ENCODE measurements at regions not wholly inside any gene's neighbourhood (a gene's known extent, or its start where the extent isn't known, plus 50 kb on each side); places are given as distances from the start of the nearest gene placed in this dataset.

DNA sequence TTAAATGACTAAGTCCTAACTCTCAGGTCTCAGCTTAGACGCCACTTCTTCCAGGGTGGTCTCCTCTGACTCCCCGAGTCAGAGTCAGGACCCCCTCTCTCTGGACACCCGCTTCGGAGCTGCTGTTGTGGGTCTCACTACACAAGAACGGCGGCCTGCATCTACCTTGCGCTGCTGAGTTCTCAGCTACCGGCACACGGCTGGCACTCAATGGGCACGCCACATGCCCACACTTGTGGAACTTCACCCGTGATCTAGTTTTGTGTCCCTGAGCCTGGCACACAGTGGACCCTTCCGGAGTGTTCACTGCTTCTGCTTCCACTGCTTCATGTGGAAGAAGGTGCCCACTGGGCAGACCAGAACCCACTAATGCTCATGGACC is 58.3 kb upstream of the ID2 start:
- DNase-seq = no peak

DNA sequence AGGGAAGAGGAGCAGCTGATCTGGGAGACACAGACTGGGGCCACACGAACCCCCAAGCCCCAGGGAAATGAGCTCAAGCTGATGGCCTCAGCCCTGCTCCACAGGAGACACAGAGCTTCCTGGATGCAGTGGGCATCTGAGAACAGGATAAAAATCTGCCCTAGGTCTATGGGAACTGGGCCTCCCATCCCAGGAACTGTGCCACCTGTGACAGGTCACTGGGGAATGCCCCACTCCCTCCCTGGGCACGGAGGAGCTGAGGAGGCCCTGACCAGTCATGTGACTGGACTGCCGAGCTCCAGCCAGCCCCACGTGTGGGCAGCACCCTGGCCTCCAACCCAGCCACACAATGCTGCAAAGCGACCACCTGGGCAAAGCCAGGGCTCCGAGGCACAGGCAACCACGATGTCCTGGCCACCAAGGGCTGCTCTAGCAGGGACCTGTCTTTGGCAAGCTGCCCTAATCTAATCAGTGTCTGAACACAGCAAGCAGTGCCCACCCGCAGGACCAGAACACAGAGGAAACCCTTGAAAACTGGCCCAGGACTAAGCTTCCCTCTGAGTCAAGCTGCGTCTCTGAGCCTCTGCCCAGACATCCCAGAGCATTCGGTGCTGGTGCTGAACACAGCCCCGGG is 57.8 kb upstream of the ID2 start:
- DNase-seq = no peak

DNA sequence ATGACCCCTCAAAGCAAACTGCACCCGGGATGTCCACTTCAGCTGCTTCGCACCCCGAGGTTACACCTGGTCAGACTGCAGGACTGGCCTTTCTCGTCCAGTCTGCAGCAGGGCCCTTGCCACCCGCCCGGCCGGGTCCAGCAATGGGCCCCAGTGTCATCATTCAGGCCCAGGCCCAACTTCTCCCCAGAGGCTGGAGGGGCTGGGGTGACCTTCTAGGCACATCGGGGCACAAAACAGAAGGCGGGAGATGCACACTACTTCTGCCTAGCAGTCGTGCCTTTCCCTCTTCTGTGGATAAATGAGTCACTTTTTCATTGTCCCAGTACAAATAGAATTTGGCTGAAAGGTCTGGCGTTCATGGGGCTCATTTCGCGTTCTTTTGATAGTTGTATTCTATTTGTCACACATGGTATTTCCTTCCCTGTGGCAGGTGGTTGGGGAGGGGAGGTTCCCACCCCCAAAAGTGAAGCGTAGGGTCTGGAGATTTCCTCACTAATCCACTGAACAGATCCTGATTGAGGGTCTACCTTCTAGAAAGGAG is 56.9 kb upstream of the ID2 start:
- DNase-seq = no peak

DNA sequence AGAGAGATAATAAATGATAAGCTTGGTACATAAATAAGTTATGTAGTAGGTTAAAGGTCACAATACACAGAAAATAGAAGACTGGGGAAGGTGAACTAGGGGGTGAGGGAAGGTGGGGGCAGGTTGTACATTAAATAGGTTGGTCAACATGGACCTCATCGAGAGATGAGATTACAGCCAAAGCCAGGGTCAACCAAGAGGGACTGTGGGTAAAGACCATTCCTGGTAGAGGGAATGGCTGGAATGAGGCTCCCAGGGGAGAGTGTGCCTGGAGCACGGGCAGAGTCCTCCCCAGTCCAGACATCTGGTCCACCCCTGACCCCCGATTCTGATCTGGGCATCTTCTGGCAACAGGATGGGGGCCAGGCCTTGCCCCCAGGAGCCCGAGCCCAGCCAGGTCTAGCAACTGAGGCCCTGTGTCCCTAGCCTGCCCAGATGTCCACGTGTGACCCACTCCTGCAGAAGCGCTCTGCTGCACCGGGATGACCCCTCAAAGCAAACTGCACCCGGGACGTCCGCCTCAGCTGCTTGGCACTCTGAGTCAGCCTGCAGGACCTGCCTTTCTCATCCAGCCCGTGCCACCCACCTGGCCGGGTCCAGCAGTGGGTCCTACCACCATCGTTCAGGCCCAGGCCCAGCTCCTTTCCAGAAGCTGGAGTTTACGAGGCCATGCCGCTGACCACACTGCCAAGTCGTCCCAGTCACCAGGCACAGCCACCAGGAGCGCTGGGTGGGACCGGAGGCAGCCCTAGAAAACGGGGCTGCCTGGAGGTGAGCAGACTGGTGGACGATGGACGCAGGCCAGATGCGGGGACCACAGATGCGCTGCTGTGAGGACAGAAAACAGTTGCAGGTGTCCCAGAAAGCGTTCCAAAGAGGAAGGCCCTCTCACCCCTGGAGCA is 56.2 kb upstream of the ID2 start:
- no peak for DNase-seq

DNA sequence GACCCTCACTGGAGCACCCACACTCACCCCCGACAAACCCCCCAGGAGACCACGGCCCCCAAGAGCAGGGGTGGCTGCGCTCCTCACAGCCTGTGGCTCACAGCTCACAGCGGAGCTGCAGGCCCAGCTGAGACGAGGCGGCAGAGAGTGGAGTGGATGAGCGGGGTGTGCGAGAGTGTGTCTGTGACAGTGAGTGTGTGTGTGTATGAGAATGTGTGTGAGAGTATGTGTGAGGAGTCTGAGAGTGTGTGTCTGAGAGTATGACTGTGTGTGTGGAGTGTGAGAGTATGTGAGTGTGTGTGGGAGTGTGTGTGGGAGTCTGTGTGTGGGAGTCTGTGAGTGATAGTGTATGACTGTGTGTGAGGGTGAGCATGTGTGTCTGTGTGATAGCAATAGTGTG is 55.3 kb upstream of the ID2 start:
- DNase-seq = no peak

DNA sequence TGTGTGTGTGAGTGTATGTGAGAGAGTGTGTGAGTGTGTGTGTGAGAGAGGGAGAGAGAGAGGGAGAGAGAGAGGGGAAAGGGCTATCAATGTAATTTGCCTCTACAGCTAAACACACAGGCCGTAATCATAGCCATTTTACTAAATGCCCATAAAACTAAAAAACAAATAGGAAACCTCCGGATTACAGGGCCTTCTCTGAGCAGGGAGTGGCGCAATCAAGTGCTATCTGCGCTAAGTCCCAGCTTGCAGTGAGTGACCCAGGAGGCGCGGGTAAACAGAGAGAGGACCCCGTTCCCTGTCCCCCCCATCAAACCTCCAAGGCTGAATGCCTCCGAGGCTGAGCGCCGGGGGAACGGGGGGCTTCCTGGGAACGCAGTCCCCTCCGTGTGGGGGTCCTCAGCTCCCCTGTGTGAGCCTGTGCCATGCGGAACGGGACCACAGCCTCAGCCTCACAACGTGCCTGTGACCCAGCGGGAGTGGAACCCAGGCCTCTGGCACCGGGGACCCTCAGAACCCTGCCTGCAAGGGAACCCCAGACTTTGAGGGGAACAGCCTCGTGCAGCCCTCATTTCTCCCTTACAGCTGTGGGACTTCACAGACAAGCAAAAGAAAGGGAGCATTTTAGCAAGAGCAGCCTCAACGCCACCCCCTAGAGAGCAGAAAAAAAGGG is 54.7 kb upstream of the ID2 start:
- no peak for DNase-seq

DNA sequence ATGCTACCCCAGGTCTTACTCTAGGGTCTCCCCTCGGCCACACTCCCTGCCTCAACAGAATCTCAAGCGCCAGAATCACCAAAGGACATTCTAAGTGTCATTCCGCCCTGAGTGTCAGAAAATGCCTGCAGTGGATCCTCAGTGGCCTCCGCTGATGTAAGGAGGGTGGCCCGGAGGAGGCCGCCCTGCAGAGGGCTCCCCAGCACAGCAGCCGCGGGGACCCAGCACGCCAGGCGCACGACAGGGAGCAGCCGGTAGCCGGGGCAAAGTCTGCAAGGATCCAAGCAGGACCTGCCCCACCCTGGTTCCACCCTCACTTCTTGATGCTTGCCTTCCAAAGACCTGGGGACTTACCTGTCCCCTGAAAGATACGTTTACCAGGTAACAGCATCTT is 54.2 kb upstream of the ID2 start:
- DNase-seq = no peak

DNA sequence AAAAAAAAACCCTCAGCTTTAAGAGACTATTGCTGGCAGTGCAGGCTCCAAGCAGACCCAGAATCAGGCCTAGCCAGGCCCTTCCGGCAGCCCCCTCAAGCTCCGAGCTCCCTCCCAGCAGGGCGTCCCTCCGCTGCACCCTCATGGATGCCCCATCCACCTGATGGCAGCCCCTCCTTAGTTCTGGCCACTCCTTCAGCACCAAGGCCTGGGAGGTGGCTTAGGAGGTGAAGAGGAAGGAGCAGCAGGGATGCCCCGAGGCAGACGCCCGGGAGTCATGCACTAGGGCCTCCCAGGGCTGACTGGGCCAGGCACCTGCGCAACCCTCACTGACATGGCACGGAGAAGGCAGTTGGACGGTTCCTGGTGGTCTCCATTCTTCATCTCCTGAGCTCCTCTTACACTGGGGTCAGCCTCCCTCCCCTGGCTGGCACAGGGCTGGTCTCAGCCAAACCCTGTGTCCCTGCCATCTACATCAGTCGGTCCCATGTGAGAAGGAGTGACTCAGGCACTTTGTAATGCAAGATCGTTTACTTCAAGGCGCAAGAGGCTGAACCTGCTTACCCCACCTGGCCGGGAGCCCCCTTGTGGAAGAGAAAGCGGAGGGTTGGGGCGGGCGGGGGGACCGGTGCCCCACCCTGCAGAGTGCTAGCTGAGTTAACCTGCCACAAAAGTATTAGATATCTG is 53.5 kb upstream of the ID2 start:
- no peak for DNase-seq

DNA sequence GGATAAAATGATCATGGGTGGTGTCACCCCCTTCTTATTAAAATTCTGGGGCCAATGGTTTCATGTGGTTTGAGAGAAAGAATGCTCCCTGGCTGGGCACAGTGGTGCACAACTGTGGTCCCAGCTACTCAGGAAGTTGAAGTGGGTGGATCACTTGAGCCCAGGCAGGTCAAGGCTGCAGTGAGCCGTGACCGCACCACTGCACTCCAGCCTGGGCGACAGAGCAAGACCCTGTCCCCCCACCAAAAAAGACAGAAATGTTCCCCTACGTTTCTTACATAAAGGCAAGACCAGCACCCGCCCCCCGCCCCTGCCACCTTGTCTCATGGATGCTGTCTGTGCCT is 53.0 kb upstream of the ID2 start:
- DNase-seq = no peak

DNA sequence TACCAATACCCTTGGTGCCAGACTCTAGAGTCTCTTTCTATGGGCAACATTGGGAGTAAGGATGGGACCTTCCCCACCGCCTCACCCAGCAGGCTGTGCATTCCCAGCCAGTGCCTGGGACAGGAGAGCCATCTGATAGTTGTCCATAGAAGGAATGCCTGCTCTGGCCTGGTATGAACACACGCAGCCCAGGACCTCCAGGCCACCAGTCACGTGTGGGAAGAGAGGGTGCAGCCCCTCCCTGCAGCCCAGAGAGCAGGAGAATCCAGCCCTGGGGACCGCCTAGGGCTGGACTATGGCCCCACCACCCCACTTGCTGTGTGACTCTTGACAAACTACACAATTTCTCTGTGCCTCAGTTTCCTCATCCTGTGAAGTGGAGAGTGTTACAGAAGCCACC is 52.5 kb upstream of the ID2 start:
- DNase-seq = no peak

DNA sequence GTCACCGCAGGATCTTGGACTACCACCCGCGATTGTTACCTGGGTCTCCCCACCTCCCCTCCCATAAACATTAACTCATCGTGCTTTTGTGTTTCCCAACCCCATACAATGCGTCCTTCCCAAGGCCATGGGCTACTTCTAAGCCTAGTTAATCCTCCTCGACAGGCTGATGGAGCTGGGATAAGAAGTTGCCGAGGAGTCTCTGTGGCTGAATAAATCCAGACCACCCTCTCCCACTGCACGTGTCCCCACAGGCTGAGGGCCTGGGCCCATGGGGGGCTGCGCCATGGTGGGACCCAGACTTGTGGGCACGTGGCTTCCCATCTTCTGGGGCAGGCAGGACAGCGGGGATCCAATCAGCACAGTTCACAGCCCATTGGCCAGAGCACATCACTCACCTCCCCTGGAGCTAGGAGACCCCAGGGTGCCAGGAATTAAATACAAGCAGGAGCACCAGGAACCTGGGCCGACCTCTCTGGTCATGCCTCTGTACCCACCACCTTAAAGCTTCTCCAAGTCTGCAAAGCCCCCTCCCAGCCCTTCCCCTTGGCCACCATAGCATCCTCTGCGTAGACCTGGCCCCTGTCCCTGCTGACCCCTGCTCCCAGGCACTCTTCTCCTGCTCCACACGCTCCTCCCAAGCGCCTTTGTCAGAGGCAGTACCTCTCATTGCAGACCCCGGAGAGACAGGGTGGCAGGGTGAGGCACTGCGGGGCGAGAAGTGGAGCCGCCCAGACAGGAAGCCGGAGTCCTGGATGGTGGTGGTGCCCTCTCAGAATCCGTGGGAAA is 51.0 kb upstream of the ID2 start:
- no peak for DNase-seq

DNA sequence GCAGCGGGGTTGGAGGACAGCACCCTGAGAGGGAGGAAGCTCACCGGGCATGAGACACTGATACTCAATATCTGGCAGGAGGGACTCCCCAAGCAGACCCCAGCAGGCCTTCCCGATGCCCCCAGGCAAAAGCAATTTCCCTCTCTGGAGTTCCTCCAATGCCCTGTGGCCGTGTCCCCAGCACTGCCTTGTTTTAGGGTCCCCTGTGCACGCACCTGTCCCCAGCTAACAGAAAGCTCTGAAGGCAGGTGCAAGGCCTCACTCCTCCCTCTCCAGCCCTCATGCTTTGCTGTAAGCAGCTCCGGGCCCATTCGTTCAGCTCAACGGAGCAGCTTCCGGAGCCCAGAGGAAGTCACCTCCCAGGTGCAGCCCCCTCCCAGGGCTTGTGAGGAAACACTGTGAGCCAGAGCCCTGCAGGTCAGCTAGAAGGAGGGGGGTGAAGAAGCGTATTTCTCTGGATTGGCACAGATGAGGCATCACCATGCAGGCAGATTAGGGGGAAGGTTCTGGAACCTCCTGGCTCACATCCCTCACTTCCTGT is 50.3 kb upstream of the ID2 start:
- DNase-seq = no peak
